ENCODE measurements at regions not wholly inside any gene's neighbourhood (a gene's known extent, or its start where the extent isn't known, plus 50 kb on each side); places are given as distances from the start of the nearest gene placed in this dataset.

GRCh38 chr18:28284132-28284531 lies 107.2 kb upstream of the CDH2 start:
- TF ChIP-seq EZH2 (IDR thresholded peaks at IDR 0.05; ENCODE audit: low read length, missing control alignments), result no peak
- TF ChIP-seq, protein P1, sequence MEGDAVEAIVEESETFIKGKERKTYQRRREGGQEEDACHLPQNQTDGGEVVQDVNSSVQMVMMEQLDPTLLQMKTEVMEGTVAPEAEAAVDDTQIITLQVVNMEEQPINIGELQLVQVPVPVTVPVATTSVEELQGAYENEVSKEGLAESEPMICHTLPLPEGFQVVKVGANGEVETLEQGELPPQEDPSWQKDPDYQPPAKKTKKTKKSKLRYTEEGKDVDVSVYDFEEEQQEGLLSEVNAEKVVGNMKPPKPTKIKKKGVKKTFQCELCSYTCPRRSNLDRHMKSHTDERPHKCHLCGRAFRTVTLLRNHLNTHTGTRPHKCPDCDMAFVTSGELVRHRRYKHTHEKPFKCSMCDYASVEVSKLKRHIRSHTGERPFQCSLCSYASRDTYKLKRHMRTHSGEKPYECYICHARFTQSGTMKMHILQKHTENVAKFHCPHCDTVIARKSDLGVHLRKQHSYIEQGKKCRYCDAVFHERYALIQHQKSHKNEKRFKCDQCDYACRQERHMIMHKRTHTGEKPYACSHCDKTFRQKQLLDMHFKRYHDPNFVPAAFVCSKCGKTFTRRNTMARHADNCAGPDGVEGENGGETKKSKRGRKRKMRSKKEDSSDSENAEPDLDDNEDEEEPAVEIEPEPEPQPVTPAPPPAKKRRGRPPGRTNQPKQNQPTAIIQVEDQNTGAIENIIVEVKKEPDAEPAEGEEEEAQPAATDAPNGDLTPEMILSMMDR (conservative IDR thresholded peaks at IDR 0.05 in 1 of 2, IDR thresholded peaks at IDR 0.05 in 1 of 2; ENCODE audit: low read depth in 1 of 2, low read length in 2 of 2), result no peak

All from fibroblast of lung (primary cell).